ENCODE measurements at regions not wholly inside any gene's neighbourhood (a gene's known extent, or its start where the extent isn't known, plus 50 kb on each side); places are given as distances from the start of the nearest gene placed in this dataset.

DNA sequence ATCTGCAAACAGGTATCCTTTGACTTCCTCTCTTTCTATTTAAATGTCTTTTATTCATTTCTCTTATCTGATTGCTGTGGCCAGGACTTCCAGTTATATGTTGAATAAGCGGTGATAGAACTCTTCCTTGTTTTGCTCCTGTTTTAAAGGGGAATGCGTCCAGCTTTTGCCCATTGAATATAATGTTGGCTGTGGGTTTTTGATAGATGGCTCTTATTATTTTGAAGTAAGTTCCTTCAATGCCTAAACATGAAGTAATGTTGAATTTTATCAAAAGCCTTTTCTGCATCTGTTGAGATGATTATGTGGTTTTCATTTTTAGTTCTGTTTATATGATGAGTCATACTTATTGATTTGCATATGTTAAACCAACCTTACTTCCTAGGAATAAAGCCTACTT is 300.5 kb upstream of the CTNND2 start:
- 74 to 84% (median 83%) methylated on average over 2 of the region's 2 CpGs for WGBS, 3 donors
- H3K27me3 ChIP-seq = no peaks in the 10 kb centered on the region
- TF ChIP-seq, protein P1, sequence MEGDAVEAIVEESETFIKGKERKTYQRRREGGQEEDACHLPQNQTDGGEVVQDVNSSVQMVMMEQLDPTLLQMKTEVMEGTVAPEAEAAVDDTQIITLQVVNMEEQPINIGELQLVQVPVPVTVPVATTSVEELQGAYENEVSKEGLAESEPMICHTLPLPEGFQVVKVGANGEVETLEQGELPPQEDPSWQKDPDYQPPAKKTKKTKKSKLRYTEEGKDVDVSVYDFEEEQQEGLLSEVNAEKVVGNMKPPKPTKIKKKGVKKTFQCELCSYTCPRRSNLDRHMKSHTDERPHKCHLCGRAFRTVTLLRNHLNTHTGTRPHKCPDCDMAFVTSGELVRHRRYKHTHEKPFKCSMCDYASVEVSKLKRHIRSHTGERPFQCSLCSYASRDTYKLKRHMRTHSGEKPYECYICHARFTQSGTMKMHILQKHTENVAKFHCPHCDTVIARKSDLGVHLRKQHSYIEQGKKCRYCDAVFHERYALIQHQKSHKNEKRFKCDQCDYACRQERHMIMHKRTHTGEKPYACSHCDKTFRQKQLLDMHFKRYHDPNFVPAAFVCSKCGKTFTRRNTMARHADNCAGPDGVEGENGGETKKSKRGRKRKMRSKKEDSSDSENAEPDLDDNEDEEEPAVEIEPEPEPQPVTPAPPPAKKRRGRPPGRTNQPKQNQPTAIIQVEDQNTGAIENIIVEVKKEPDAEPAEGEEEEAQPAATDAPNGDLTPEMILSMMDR (IDR thresholded peaks at IDR 0.05) = no peak
- no peak for TF ChIP-seq POLR2A (IDR thresholded peaks at IDR 0.05)
- no peak for TF ChIP-seq EP300 (IDR thresholded peaks at IDR 0.05)
- H3K4me3 ChIP-seq = no peak overlapping the region
- DNase-seq = no peak
- no peak overlapping the region for H3K27ac ChIP-seq
- intact Hi-C loops (cut with DNase I) = no loop called here
- H3K4me1 ChIP-seq (ENCODE audit: insufficient read depth) = no peaks in the 10 kb centered on the region
- no peaks in the 10 kb centered on the region for H3K9me3 ChIP-seq
- no peaks in the 10 kb centered on the region for H3K36me3 ChIP-seq

DNA sequence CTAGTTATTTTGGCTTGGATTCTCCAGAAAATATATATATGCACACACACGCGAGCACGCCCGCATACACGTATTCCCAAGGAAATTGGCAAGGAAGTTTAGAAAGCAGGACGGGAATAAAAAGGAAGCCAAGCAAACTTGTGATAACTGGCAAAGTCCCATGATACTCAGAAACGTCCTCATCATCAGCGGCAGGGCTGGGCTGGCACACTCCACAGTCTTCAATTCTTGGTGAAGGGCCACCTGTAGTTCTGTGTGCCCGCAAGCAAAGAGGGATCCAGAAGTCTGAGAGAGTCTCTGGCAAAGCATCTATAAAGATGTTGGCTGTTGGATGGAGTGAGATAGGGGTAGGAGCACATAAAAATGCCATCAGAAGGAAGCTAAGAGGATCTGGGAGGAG is 289.3 kb upstream of the CTNND2 start:
- WGBS, 3 donors = 86 to 90% (median 89%) methylated on average over 9 of the region's 9 CpGs
- Histone ChIP-seq H3K27ac (no peak overlapping the region), H3K27me3 (no peaks in the 10 kb centered on the region), H3K9me3 (no peaks in the 10 kb centered on the region), H3K36me3 (no peaks in the 10 kb centered on the region), H3K4me1 (ENCODE audit: insufficient read depth) (no peaks in the 10 kb centered on the region), H3K4me3 (no peak overlapping the region)
- intact Hi-C loops (cut with DNase I) = no loop called here
- TF ChIP-seq, protein P1 (IDR thresholded peaks at IDR 0.05) = no peak
- TF ChIP-seq POLR2A (IDR thresholded peaks at IDR 0.05) (no peak), EP300 (IDR thresholded peaks at IDR 0.05) (no peak)
- DNase-seq = no peak

DNA sequence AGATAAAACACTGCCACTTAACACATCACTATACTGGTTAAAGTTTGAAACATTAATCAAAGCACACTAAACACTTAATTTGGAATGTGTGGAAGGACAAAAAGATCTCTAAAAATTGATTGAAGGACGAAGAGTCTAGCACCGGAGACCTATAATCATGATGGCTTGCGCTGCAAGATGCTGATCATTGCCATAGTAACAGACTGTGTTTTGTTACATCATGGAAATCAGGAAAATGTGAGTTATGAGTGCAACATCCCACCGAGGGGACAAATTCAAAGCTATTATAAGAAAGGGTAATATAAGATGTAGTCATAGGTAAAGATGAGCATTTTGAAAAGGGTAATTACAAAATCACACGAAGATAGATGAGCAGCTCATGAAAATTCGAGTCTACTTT is 278.8 kb upstream of the CTNND2 start:
- Histone ChIP-seq H3K9me3 (no peaks in the 10 kb centered on the region), H3K4me1 (ENCODE audit: insufficient read depth) (no peaks in the 10 kb centered on the region), H3K27ac (no peak overlapping the region), H3K36me3 (no peaks in the 10 kb centered on the region), H3K27me3 (no peaks in the 10 kb centered on the region), H3K4me3 (no peak overlapping the region)
- TF ChIP-seq POLR2A (IDR thresholded peaks at IDR 0.05) (no peak), EP300 (IDR thresholded peaks at IDR 0.05) (no peak)
- TF ChIP-seq, protein P1 (IDR thresholded peaks at IDR 0.05) = no peak
- no peak for DNase-seq
- intact Hi-C loops (cut with DNase I) = no loop called here
- WGBS, 3 donors = 68 to 77% (median 76%) methylated on average over 6 of the region's 6 CpGs

DNA sequence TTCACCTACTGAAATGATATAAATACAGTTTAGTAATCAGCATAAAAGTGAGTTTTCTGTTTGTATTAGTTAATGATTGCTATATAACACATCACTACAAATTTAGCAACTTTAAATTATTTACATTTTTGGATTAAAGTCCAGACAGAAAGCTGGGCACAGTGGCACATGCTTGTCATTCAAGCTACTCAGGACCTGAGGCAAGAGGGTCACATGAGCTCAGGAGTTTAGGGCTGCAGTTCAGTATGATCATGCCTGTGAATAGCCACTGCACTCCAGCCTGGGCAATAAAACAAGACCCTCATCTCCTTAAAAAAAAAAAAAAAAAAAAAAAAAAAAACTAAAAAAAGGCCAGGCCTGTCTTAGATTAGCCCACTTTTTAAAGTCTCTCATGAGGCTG is 273.6 kb upstream of the CTNND2 start:
- Histone ChIP-seq H3K36me3 (no peaks in the 10 kb centered on the region), H3K27me3 (no peaks in the 10 kb centered on the region), H3K4me3 (no peak overlapping the region), H3K4me1 (ENCODE audit: insufficient read depth) (no peaks in the 10 kb centered on the region), H3K9me3 (no peaks in the 10 kb centered on the region), H3K27ac (no peak overlapping the region)
- intact Hi-C loops (cut with DNase I) = no loop called here
- DNase-seq = no peak
- TF ChIP-seq EP300 (IDR thresholded peaks at IDR 0.05) = no peak
- TF ChIP-seq POLR2A (IDR thresholded peaks at IDR 0.05) = no peak
- TF ChIP-seq, protein P1 (IDR thresholded peaks at IDR 0.05) = no peak

DNA sequence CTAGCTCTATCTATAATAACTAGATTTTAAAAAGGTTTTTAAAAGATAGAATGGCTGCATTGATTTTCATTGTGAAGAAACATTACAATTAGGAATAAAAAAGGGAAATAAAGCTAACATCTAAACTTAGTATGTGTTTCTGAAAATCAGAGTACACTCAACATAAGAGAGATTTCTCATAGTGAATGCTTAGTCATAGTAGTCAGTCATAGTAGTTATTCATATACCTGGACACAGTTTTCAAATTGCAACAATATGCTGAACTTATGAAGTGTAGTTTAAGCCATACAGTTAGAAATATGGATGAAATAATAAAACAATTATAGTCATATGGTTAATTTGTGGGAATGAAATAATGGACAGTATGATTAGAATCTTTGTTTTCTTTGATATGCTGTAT is 273.0 kb upstream of the CTNND2 start:
- no peak for DNase-seq
- Histone ChIP-seq H3K27ac (no peak overlapping the region), H3K4me1 (ENCODE audit: insufficient read depth) (no peaks in the 10 kb centered on the region), H3K9me3 (no peaks in the 10 kb centered on the region), H3K36me3 (no peaks in the 10 kb centered on the region), H3K4me3 (no peak overlapping the region), H3K27me3 (no peaks in the 10 kb centered on the region)
- TF ChIP-seq POLR2A (IDR thresholded peaks at IDR 0.05) (no peak), EP300 (IDR thresholded peaks at IDR 0.05) (no peak)
- TF ChIP-seq, protein P1 (IDR thresholded peaks at IDR 0.05) = no peak
- intact Hi-C loops (cut with DNase I) = no loop called here
